ENCODE measurements at regions not wholly inside any gene's neighbourhood (a gene's known extent, or its start where the extent isn't known, plus 50 kb on each side); places are given as distances from the start of the nearest gene placed in this dataset.
A peak's percentile ranks its signal among the peaks of the same experiment; 100 is the strongest.
"Not testable (repeated sequence)": the region's sequence is repeated elsewhere in the genome, so short reads cannot be mapped to it uniquely, and the experiment has no call there.

DNA sequence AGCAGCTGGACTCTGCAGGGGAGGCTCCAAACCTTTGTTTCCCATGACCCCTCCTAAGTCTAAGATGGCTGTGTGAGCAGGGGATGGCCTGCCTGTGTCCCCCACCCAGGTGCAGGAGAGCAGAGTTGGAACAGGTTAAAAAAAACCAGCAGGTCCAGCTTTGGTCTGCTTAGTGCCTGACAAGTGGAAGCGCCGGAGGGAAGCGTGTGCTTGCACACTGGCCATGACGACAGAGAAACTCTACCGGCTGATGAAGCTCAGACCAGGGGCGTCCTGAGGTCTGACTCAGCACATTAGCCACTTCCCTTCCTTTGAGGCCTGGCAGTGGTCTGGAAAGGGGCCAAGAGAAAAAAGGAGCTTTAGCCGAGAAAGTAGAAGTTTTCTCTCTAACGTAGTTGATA, 280.1 kb downstream of the VRK1 start:
- no peak for DNase-seq

DNA sequence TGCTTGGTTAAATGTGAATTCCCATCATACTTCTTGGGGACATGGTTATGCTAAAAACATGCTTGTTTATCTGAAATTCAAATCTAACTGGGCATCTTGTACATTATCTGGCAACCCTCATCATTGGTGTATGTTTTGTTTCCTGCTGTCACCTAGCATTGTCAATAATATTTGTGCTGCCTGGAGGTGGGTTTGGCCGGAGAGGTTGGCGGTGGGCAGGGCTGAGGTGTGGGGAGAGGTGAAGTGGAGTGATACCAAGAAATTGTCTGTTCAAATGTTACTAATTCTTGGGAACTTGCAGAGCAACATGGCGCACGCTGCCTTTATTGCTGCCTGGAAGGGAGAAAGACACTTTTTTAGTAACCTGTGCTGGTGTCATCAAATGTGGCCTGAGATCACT, 280.5 kb downstream of the VRK1 start:
- DNase-seq = no peak

DNA sequence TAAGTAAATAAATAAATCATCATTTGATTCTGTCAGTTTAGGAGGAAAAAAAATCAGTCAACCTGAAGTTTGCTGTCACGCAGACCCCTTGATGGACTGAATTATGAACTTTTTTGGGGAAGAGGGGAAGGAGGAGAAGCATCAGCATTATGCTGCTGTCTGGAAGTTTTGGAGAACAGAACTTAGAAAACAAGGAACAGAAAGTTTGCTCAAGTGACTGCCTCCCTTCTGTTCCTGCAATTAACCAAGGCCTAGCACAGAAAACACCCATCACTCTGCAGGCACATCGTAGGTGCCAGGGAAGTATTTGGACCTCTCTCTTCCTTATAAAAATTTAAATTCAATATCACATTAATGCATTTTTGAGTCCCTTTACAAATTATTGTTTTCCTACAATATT, 283.8 kb downstream of the VRK1 start:
- no peak for DNase-seq

DNA sequence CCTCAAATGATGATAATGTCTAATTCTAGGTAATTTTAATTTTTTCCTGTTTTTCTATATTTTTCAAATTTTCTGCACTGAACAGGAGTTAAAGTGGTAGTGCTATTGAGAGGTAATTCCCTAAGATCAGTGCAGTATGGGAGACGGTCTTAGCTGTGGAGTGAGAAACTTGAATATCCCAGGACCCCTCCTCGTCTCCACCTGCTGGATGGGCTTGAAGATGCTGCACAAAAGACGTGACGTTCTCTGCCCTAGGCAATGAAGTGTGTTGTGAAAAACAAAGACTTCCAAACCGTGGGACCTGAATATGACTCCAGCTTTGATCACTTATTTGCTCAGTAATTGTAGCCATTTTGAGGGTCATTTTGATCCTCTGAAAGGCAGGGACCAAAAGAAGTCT, 298.1 kb downstream of the VRK1 start:
- DNase-seq = no peak

DNA sequence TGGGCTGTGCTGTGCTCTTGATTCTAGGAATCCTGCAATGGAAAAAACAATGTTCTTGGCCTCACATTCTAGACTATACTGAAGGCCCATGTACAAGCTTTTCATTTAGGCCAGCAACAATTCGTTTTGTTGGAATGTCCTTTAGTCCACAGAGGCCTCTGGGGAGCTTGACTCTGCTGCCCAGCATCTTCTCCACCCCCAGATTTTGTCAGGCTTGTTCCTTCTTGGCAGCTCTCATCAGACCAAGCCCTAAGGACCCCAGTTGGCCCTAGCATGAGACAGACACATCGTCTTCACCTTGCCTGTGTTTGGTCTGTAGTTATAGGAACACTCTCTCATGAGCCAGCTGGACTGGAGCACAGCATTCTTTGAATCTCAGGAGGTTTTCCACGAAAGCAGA, 300.1 kb downstream of the VRK1 start:
- no peak for DNase-seq

DNA sequence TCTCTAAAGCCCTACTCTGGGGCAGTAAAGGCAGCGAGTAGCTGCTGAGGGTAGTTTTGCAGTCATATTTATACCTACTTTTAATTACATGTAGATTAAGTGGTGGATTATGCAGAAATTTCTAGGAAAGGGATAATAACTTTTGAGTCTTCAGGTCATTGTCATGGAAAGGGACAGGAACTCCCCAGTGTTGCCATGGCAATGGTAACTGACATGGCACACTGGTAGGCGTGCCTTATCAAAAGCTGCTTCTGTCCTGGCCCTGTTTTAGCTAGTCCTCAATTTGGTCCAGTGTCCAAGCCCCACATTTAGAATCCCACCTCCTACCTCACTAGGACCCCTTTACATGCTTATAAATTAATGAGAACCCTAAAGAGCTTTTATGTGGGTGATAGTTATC, 303.1 kb downstream of the VRK1 start:
- DNase-seq = no peak

DNA sequence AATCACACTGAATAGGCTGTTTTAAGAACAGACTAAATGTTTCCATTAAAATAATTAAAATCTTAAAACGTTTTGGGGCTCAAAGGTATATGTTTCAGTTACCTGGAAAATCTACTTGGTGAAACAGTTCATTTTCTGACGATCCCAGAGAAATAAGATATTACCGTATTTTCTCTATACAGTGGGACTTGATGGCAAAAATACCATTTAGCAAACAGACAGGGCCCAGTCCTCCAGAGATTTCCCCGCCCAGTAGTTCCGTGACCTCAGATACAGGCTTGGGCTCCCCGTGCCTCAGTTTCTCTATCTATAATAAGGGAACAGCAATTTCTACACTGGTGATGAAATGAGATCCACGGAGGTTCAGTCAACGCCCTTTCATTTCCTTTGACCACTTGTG, 304.4 kb downstream of the VRK1 start:
- DNase-seq = no peak

DNA sequence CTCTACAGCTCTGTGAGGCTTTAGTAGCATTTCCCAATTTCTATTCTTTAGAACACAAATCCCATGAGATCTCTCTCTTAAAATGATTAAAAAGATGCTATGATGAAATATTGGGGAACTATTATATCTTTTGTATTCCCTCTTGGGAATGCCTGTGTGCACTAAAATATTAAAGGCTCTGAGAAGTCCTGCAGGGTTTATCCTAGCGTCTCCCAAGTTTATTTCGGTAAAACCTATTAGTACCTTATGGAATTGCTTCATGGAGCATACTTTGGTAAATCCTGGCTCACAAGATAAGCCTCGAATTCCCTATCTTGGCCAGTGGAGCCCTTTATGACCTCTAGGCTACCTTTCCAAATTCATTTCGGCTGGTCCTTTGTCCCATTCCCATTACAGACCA, 306.8 kb downstream of the VRK1 start:
- no peak for DNase-seq

DNA sequence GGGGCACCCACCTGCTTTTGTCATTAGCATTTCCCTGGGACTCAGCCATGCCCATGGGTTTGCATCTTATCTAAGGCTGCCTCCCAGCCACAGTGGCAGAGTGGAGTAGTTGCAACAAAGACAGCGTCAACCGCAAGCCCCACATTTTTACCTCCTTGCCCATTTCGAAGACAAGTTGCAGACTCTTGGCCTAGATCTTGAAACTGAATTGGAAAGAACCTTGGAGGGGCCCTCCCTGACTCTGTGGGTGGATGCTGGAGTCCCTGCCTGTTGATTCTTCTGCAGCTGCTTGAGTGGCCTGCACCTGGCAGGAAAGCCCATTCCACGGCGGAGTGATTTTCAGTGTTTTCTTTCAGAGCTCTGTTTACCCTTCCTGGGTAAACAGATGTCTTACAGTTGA, 309.0 kb downstream of the VRK1 start:
- no peak for DNase-seq

DNA sequence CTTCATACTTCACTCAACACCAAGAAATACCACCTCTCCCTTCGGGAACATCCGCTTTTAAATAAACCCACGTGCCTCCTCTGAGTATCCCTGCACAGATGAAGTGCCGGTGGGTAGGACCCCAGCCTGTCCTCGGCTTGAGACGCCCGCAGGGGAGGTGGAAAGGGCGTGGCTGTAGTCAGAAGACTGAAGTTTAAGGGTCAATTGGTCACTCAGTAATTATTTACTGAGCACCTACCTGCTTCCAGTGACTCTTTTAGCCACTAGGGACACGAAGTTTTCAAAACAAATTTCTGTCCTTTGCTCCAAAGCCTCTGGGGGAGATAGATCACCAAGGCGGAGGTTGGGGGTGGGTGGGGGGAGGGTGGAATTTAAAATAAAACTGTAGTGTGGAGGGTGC, 309.4 kb downstream of the VRK1 start:
- DNase-seq = no peak

DNA sequence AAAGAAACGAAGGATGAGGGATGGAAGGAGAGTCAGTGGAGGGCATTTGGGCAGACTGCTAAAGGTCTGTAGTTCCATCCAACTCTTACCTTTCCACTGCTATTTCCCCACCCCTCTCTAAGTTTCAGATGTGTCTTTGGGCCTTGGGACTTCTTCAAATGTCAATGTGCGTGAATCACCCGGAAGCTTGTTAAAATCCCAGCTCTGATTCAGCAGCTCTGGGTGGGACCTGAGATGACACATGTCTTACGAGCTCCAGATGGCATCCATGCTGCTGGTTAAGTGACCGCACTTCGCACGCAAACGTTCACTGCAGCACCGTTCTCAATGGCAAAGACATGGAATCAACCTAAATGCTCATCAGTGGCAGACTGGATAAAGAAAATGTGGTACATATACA, 309.9 kb downstream of the VRK1 start:
- no peak for DNase-seq

DNA sequence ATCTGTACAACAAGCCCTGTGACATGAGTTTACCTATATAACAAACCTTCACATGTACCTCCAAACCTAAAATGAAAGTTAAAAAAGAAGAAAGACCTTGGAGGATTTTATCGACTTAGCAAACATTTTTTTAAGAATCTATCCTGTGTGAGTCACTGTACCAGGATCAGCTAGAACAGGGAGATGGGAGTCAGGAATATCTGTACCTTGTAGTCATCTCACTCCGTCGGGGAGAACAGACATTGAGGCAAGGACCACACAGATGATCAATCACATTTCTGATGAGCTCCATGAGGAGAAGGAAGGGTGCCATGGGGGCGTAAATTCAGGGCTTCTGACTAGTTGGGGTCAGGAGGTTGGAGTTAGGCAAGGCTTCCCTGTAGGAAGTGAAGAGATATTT, 310.6 kb downstream of the VRK1 start:
- no peak for DNase-seq

DNA sequence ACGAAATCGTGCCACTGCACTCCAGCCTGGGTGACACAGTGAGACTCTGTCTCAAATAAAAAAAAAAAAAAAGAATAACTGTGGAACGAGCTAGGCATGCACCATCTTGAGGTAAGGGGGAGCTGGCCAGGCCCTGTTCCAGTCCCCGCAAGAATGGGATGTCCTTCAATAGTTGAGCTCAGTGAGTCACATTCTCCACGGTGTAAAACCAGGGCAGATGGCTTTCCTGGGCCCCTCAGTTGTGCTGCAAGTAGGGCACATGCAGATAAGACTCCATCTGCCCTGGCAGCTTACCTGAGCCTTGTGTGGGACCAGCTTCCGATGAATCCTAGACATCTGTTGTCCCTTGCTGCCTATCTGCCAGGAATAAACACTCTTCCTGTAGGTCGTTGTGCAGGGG, 312.1 kb downstream of the VRK1 start:
- DNase-seq = no peak

DNA sequence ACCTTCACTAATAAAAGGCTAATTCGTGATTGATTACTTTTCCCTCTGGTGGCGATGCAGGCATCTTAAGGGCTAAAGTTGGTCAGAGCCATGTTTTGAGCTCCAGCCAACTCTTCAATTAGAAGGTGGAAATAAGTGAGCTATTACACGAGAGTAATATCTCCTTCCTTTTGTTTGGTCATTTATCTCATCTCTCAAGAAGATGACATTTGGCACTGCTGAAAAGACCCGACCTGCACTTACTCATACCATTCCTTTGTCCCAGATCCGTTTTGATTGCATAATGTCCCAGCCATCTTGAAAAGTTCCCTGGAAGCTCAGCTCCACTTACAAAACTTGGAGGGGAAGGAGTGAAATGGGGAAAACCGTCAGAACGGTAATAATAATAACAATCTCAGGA, 316.2 kb downstream of the VRK1 start:
- no peak for DNase-seq

DNA sequence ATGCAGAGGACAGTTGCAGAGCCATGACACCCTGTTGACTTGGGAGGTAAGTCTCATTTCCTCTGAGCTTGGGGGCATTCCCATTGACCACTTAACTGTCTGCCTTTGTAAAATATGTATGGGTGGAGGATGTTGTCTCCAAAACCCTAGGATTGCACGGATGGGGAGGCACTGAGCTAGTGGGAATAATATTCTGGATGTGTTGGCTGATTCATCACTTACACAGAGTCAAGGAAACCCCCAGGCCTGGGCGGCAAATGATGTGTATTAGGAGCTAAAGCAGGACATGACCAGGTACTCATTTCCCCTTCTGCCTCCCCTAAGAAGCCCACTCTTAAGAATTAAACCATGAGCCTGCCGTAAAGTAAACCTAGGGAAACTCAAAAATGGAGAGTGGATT, 319.4 kb downstream of the VRK1 start:
- DNase-seq = no peak

DNA sequence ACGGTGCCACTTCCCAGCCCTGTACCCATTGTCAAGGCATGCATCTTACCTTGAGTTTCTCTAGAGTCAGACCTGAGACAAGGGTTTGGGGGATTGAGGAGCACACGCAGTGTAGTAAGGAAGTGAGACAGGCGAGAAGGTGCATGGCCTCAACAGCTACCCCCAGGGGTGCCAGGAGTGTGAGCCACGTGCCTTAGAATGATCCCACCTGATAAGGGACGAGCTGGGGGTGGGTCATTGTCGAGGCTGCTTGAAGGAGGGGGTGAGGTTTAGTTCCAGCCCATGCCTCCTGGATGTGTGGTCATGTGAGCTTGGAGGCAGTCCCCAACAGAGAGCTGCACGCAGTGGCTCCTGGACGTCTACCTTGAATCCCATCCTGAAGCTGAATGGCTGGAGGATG, 320.5 kb downstream of the VRK1 start:
- no peak for DNase-seq

DNA sequence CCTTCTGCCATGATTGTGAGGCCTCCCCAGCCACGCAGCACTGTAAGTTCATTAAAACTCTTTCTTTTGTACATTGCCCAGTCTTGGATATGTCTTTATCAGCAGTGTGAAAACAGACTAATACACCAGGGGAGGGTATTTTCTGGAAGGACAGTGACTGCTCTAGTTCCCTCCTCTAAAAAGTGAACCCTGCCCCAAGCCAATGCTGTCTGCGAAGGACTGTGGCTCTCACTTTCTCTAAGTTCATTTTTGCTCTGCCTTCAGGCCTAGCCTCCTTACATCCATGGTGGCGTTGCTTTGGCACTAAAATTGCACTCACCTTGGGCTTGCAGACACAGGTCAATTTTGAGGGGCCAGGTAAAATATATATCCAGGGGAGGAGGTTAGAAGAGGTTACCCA, 323.0 kb downstream of the VRK1 start:
- no peak for DNase-seq

DNA sequence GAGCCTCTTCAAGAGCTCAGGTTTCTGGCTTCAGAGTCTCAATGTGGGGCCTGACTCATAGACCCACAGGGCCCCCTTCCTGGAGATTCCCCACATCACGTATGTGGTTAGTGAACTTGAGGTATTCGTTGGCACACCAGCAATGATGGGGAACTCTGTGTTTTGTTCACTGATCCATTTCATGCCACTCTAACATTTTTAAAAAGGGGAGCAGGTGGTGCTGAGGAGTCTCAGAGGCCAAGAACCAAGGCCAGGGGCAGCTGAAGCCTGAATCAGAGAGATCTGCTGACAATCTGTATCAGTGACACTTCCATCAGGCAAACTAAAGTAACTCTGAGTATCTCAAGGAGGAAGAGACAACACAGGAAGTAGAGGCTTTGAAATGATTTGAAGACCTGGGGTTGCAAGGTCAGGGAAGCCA, 323.4 kb downstream of the VRK1 start:
- DNase-seq = peak; percentile 29

DNA sequence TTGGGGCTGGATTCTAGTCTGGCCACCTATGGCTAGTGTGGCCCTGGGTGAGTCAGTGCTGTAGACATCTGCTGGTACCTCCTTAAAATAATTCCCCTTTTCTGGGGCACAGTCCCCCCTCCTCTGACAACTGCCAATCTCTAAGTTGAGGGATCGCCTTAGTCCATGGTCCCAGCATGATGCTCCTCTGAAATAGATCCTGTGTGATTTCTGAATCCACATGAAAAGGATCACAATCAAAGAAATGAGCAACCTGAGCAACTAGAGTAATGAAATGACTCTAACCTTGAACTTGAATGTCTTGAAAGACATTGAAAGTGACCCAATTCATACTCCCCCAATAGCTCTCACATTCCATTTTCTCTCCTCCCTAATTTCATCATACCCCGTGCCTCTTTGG, 332.5 kb downstream of the VRK1 start:
- DNase-seq = no peak

DNA sequence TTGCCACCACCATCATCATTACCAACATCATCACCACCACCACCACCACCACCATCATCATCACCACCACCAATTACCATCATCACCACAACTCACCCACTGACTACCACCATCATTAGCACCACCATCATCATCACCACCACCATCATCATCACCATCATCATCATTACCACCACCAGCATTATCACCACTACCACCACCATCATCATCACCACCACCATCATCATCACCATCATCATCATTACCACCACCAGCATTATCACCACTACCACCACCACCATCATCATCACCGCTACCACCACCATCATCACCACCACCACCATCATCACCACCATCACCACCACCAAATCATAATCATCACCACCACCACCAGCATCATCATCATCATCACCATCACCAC, 338.7 kb downstream of the VRK1 start:
- DNase-seq = not testable (repeated sequence)

DNA sequence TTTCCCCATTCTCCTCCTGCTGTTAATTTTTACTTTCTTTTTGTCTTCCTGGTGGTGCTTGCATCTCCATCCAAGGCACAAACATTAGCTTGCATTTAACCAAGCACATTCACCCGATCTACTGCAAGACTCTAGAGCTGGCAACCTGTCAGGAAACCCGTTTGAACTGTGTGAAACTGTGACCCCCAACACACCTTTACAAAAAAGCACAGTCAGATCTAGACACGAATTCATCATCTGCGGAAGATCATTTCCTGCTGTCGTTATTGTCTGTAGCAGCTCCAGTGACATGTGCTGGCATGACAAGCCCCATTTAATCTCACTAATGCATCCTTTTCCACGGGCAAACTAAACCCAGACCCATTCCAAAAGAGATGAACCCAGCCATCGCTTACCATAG, 340.5 kb downstream of the VRK1 start:
- no peak for DNase-seq

DNA sequence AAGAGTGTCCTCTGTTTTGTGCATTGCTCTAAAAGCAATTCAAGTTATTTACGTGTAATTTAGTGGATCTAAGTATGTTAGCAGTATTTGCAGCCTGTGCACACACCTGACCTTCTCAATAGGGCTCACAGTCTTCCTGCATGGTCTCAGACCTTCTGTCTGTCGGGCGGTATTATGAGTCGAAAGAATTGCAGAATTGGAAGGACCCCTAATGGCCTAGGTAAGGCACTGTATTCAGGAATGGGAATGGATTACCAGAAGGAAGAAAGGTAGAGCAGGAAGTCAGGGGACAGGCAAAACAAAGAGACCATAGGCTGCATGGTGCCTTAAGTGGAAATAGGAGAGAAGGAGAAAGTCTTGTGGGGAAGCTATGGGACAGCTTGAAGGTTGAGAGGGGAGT, 341.6 kb downstream of the VRK1 start:
- no peak for DNase-seq

DNA sequence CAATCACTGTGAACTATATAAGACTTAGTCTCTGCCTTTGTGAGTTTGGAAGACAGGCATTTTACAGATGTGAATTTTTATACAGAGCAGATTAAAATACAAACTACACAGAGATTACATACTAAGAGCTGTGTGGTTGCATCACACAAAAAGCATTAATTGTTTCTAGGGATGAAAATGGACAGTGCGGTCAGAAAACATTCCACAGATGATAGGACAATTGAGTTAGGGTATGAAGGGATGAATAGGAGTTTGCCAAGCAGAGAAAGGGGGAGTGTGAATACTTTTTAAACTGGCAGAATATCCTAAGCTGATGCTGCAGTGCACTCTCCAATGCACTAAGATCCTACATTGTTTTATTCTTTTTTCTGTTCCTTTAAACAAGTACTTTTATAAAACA, 345.8 kb downstream of the VRK1 start:
- DNase-seq = no peak

DNA sequence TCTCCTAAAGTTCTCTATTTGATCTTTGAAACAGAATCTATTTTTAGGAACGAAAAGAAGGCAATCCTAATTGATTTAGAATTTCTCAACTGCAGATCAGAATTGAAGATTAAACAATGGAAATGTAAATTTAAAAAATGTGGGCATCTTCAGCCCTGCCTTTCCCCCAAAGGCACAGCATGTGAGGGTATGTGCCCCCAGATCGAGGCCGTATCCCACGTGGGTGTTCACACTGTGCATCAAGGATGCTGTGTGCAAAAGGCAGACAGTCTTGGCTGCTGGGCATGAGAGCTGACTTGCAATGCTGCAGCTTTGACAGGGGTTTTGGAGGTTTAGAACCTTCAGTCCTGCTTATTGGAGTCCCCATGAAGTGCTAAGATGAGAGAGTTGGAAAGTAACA, 346.3 kb downstream of the VRK1 start:
- DNase-seq = no peak

DNA sequence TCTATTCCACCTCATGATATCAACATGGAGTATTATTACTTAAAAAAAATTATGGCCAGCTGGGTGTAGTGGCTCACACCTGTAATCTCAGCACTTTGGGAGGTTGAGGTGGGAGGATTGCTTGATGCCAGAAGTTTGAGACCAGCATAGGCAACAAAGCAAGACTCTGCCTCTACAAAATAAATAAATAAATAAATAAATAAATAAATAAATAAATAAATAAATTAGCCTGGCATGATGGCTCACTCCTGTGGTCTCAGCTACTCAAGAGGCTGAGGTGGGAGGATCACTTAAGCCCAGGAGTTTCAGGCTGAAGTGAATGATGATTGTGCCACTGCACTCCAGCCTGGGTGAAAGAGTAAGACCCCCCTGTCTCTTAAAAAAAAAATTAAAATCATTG, 350.8 kb downstream of the VRK1 start:
- DNase-seq = not testable (repeated sequence)

DNA sequence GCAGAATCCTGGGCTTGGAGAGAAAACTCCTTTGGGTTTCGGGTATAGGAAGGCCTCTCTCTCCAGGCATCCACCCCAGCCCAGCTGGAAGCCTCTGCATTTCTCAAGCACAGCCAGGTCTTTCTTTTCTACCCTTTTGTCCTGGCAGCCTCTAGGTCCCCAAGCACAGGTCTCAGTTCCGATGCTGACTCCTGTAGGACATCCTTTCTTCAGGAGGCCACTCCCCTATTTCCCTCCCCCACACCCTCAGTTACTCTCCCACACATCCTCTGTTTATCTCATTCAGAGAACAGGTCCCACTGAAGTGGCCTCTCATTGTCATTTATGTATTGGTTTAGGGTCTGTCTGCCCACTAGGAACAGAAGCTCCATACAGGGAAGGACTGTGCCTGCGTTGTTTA, 352.6 kb downstream of the VRK1 start:
- DNase-seq = no peak

DNA sequence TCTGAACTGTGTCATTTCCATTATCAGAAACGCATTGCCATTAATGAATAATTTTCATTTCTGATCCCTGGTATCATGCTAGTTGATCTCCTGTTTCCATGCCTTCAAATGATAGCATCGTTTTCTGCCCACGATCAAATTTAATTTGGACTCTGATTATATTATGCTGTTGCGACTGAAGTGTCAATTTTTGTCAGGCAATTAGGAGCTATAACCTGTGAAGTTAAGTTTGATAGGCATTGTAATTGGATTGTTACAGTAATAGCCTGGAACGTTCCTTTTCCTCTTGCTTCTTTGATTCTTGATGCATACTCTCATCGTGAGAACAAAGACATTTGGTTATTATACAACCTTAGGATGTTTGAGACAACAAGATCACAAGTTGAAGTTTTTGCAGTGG, 356.3 kb downstream of the VRK1 start:
- no peak for DNase-seq
